ENCODE measurements at regions not wholly inside any gene's neighbourhood (a gene's known extent, or its start where the extent isn't known, plus 50 kb on each side); places are given as distances from the start of the nearest gene placed in this dataset.
"Not testable (repeated sequence)": the region's sequence is repeated elsewhere in the genome, so short reads cannot be mapped to it uniquely, and the experiment has no call there.

GRCh38 chr7:136470179-136470578 lies 398.3 kb upstream of the CHRM2 start:
- Histone ChIP-seq H3K27me3 (no peaks in the 10 kb centered on the region), H3K36me3 (no peaks in the 10 kb centered on the region), H3K9me3 (peaks cover 0 to 45% (median 15%) of the 10 kb centered on the region in 4 donors), H3K27ac (no peak overlapping the region), H3K4me1 (no peaks in the 10 kb centered on the region), H3K4me3 (no peak overlapping the region)
- WGBS, 2 donors = 81 to 96% methylated on average over 1 of the region's 1 CpG
- TF ChIP-seq POLR2AphosphoS5 (IDR thresholded peaks at IDR 0.05) = no peak
- no peak for TF ChIP-seq CTCF (IDR thresholded peaks at IDR 0.05)
- no peak for TF ChIP-seq POLR2A (IDR thresholded peaks at IDR 0.05)
- TF ChIP-seq EP300 (IDR thresholded peaks at IDR 0.05) = no peak
- ATAC-seq (ENCODE audit: low FRiP score in 2 of 2) = no peak
- DNase-seq = no peak

GRCh38 chr7:136452949-136453348 lies 415.5 kb upstream of the CHRM2 start:
- H3K4me1 ChIP-seq = no peaks in the 10 kb centered on the region
- H3K36me3 ChIP-seq = no peaks in the 10 kb centered on the region
- ATAC-seq (ENCODE audit: low FRiP score in 2 of 2) (no peak), DNase-seq (no peak)
- H3K27me3 ChIP-seq = no peaks in the 10 kb centered on the region
- H3K4me3 ChIP-seq = no peak overlapping the region
- 90% methylated on average over 3 of the region's 3 CpGs for WGBS, 2 donors
- H3K27ac ChIP-seq = no peak overlapping the region
- no peaks in the 10 kb centered on the region for H3K9me3 ChIP-seq
- TF ChIP-seq CTCF (IDR thresholded peaks at IDR 0.05) (no peak), EP300 (IDR thresholded peaks at IDR 0.05) (no peak), POLR2AphosphoS5 (IDR thresholded peaks at IDR 0.05) (no peak), POLR2A (IDR thresholded peaks at IDR 0.05) (no peak)

GRCh38 chr7:136446751-136447150 lies 421.7 kb upstream of the CHRM2 start:
- no peaks in the 10 kb centered on the region for H3K9me3 ChIP-seq
- TF ChIP-seq EP300 (IDR thresholded peaks at IDR 0.05) (no peak), CTCF (IDR thresholded peaks at IDR 0.05) (no peak), POLR2AphosphoS5 (IDR thresholded peaks at IDR 0.05) (no peak), POLR2A (IDR thresholded peaks at IDR 0.05) (no peak)
- H3K4me1 ChIP-seq = no peaks in the 10 kb centered on the region
- no peaks in the 10 kb centered on the region for H3K36me3 ChIP-seq
- no peak overlapping the region for H3K4me3 ChIP-seq
- H3K27ac ChIP-seq = no peak overlapping the region
- DNase-seq (no peak), ATAC-seq (ENCODE audit: low FRiP score in 2 of 2) (no peak)
- H3K27me3 ChIP-seq = no peaks in the 10 kb centered on the region

GRCh38 chr7:136441835-136442234 lies 426.6 kb upstream of the CHRM2 start:
- TF ChIP-seq POLR2A (IDR thresholded peaks at IDR 0.05) = no peak
- no peak for TF ChIP-seq POLR2AphosphoS5 (IDR thresholded peaks at IDR 0.05)
- no peak for TF ChIP-seq CTCF (IDR thresholded peaks at IDR 0.05)
- no peak for TF ChIP-seq EP300 (IDR thresholded peaks at IDR 0.05)
- WGBS, 2 donors = 83 to 89% methylated on average over 3 of the region's 3 CpGs
- no peaks in the 10 kb centered on the region for H3K4me1 ChIP-seq
- H3K36me3 ChIP-seq = no peaks in the 10 kb centered on the region
- ATAC-seq (ENCODE audit: low FRiP score in 2 of 2) (no peak), DNase-seq (no peak)
- no peak overlapping the region for H3K4me3 ChIP-seq
- H3K27ac ChIP-seq = no peak overlapping the region
- no peaks in the 10 kb centered on the region for H3K9me3 ChIP-seq
- H3K27me3 ChIP-seq = no peaks in the 10 kb centered on the region

- not testable (repeated sequence) for H3K36me3 ChIP-seq; H3K27ac ChIP-seq; ATAC-seq (ENCODE audit: low FRiP score in 2 of 2); H3K4me3 ChIP-seq; DNase-seq; H3K4me1 ChIP-seq; H3K27me3 ChIP-seq; H3K9me3 ChIP-seq
- 80 to 96% methylated on average over 3 of the region's 3 CpGs for WGBS, 2 donors
Observed at GRCh38 chr7:136431736-136432135, 436.7 kb upstream of the CHRM2 start.

Data from upper lobe of left lung (tissue), 6 donors.